ENCODE measurements at regions not wholly inside any gene's neighbourhood (a gene's known extent, or its start where the extent isn't known, plus 50 kb on each side); places are given as distances from the start of the nearest gene placed in this dataset.

DNA sequence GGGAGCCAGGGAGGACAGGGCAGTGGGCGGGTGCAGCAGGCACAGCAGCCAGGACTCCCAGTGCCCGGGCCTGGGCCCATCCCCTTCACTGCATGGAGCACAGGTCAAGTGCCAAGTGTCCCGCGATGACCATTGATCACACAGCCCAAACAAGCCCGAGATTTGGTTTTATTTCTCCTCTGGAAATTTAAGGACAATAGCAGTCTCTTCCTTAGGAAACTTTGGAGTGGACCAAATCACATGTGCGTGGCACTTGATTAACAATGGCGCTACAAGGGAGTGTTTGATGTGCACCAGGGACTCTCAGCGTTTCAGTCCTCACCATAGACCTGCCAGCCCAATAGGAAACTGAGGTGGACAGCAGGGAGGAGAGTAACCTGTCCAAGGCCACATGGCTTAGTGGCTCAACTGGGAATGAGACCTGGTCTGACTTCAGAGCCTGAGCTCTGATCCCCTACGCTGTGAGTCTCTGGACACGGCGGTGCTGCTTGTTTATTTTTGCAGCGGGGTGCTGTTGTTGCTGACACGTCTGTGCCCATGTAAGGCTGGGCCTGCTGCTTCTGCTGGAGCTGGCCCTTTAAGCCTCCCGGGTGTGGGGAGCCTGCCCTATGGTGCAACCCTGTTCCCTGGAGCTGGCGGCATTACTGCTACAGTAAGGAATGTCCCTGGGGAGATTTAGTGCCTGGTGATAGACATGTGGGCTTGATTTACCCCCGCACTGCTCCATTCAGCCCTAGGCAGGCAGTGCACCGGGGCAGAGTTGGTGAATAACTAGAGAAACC, 194.2 kb downstream of the INHBB start:
- no peak overlapping the region for H3K4me3 ChIP-seq
- ATAC-seq (peak; percentile 89 to 96 (median 94)), DNase-seq (peak; percentile 65 to 92 (median 77))
- intact Hi-C loops (cut with DNase I): no loop called here
- no peaks in the 10 kb centered on the region for H3K9me3 ChIP-seq
- H3K27ac ChIP-seq: peak overlapping the region in 11 of 12 donors; percentile 15 to 82 (median 69)
- 65 to 71% (median 68%) methylated on average over 11 to 17 of the region's 17 CpGs for WGBS, 4 donors
- no peaks in the 10 kb centered on the region for H3K36me3 ChIP-seq
- no peaks in the 10 kb centered on the region for H3K27me3 ChIP-seq
- peaks cover 0 to 31% (median 20%) of the 10 kb centered on the region in 12 donors for H3K4me1 ChIP-seq
- TF ChIP-seq, protein P1, sequence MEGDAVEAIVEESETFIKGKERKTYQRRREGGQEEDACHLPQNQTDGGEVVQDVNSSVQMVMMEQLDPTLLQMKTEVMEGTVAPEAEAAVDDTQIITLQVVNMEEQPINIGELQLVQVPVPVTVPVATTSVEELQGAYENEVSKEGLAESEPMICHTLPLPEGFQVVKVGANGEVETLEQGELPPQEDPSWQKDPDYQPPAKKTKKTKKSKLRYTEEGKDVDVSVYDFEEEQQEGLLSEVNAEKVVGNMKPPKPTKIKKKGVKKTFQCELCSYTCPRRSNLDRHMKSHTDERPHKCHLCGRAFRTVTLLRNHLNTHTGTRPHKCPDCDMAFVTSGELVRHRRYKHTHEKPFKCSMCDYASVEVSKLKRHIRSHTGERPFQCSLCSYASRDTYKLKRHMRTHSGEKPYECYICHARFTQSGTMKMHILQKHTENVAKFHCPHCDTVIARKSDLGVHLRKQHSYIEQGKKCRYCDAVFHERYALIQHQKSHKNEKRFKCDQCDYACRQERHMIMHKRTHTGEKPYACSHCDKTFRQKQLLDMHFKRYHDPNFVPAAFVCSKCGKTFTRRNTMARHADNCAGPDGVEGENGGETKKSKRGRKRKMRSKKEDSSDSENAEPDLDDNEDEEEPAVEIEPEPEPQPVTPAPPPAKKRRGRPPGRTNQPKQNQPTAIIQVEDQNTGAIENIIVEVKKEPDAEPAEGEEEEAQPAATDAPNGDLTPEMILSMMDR (IDR thresholded peaks at IDR 0.05): no peak
- TF ChIP-seq POLR2A (IDR thresholded peaks at IDR 0.05): peak in 1 of 2 donors; percentile 25

DNA sequence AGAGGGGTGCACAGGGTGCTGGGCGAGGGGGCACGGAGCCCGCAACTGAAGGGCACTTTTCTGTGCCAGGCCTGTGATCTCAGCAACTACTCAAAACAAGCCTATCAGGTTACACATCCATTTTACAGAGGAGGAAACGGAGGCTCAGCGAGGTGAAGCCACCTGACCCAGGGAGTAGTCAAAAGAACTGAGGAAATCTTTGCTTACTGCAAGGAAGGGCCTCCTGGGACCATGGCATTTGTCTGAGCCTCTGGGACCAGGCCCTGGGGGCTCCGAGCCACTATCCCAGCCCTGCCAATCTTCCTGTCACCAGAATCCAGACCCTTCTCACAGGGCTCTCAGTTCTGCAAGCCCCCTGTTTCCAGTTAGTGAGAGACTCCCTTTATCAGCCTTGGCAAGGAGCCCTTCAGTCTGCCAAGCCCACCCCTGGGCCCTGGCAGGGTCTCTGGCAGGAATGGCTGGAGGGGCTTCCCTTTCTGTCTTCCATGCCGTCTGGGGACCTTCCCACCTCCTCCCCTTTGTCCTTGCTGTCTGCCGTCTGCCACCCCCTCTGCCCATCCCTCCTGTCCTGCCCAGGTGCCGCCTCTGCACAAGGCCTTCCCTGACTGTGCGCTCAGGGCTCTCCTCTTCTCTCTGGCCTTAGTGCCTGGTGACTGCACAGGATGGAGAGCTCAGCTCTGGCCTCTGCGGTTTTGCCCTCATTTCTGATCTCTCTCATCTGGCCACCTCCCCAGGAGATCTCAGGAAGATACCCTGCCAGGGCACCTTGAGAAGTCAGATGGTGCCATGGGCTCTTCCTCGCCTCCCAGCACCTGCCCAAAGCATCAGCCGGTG, 194.7 kb upstream of the GLI2 start:
- intact Hi-C loops (cut with DNase I): no loop called here
- WGBS, 4 donors: 84 to 86% (median 85%) methylated on average over 13 of the region's 13 CpGs
- H3K27ac ChIP-seq: peak overlapping the region in 11 of 12 donors; percentile 15 to 82 (median 69)
- TF ChIP-seq POLR2A (IDR thresholded peaks at IDR 0.05): no peak
- TF ChIP-seq, protein P1 (IDR thresholded peaks at IDR 0.05): no peak
- ATAC-seq (no peak), DNase-seq (peak in 1 of 5 donors; percentile 17)
- H3K9me3 ChIP-seq: no peaks in the 10 kb centered on the region
- no peak overlapping the region for H3K4me3 ChIP-seq
- H3K27me3 ChIP-seq: no peaks in the 10 kb centered on the region
- H3K4me1 ChIP-seq: peaks cover 0 to 31% (median 20%) of the 10 kb centered on the region in 12 donors
- no peaks in the 10 kb centered on the region for H3K36me3 ChIP-seq

GRCh38 chr2:120541553-120541932, 194.1 kb upstream of the GLI2 start:
- TF ChIP-seq POLR2A (IDR thresholded peaks at IDR 0.05): no peak
- TF ChIP-seq, protein P1 (IDR thresholded peaks at IDR 0.05): no peak
- no peaks in the 10 kb centered on the region for H3K27me3 ChIP-seq
- 92 to 95% (median 94%) methylated on average over 5 to 7 of the region's 7 CpGs for WGBS, 4 donors
- no peaks in the 10 kb centered on the region for H3K36me3 ChIP-seq
- peaks cover 0 to 28% (median 21%) of the 10 kb centered on the region in 12 donors for H3K4me1 ChIP-seq
- DNase-seq (no peak), ATAC-seq (no peak)
- no peaks in the 10 kb centered on the region for H3K9me3 ChIP-seq
- H3K4me3 ChIP-seq: no peak overlapping the region
- intact Hi-C loops (cut with DNase I): no loop called here
- H3K27ac ChIP-seq: peak overlapping the region in 3 of 12 donors; percentile 74 to 81 (median 78)

Data from heart left ventricle (tissue), 16 donors.